ENCODE measurements at regions not wholly inside any gene's neighbourhood (a gene's known extent, or its start where the extent isn't known, plus 50 kb on each side); places are given as distances from the start of the nearest gene placed in this dataset.
"Not testable (repeated sequence)": the region's sequence is repeated elsewhere in the genome, so short reads cannot be mapped to it uniquely, and the experiment has no call there.

GRCh38 chr2:179314729-179315128 lies 50.1 kb upstream of the SESTD1 start:
- not testable (repeated sequence) for H3K4me2 ChIP-seq (ENCODE audit: low read length); H3K27ac ChIP-seq (ENCODE audit: low read length); H3K9ac ChIP-seq (ENCODE audit: low read length); H3K36me3 ChIP-seq (ENCODE audit: insufficient read depth, low read length); H3F3A ChIP-seq (ENCODE audit: insufficient read depth, low read length, poor library complexity, severe bottlenecking); H3K9me3 ChIP-seq (ENCODE audit: low read length); H3K27me3 ChIP-seq (ENCODE audit: insufficient read depth, low read depth, low read length); H3K9me2 ChIP-seq (ENCODE audit: insufficient read depth, low read length); H3K4me3 ChIP-seq (ENCODE audit: low read length); H2AFZ ChIP-seq (ENCODE audit: low read depth, low read length); H3K79me2 ChIP-seq (replicated peaks; ENCODE audit: insufficient read depth, low read length); H4K20me1 ChIP-seq (ENCODE audit: insufficient read depth)

All from neural cell (in vitro differentiated cells).